ENCODE measurements at regions not wholly inside any gene's neighbourhood (a gene's known extent, or its start where the extent isn't known, plus 50 kb on each side); places are given as distances from the start of the nearest gene placed in this dataset.

DNA sequence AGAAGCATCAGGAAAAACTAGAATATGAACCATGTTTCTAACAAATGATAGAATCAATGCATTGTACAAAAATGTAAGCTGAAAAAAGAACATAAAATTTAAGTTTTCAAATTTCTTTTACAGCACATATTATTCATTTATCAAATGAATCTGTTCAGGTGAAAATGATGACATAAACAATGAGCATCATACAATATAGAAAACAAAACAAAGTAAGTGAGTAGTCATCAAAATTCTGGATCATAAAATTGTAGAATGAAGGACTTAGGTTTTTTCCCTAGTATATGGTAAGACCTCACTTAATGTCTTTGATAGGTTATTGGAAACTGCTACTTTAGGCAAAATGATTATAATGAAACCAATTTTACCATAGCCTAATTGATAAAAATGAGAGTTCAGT, 427.0 kb upstream of the KCNH7 start:
- TF ChIP-seq, protein P1, sequence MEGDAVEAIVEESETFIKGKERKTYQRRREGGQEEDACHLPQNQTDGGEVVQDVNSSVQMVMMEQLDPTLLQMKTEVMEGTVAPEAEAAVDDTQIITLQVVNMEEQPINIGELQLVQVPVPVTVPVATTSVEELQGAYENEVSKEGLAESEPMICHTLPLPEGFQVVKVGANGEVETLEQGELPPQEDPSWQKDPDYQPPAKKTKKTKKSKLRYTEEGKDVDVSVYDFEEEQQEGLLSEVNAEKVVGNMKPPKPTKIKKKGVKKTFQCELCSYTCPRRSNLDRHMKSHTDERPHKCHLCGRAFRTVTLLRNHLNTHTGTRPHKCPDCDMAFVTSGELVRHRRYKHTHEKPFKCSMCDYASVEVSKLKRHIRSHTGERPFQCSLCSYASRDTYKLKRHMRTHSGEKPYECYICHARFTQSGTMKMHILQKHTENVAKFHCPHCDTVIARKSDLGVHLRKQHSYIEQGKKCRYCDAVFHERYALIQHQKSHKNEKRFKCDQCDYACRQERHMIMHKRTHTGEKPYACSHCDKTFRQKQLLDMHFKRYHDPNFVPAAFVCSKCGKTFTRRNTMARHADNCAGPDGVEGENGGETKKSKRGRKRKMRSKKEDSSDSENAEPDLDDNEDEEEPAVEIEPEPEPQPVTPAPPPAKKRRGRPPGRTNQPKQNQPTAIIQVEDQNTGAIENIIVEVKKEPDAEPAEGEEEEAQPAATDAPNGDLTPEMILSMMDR (conservative IDR thresholded peaks at IDR 0.05; ENCODE audit: low read depth, low read length), result no peak
- TF ChIP-seq EZH2phosphoT487 (IDR thresholded peaks at IDR 0.05; ENCODE audit: borderline replicate concordance, low read length) (no peak), EZH2 (IDR thresholded peaks at IDR 0.05; ENCODE audit: low read length, unreplicated experiment) (no peak)

Data from PC-3 (cell line).